Calu3 (cell line): ENCODE measurements at regions not wholly inside any gene's neighbourhood (a gene's known extent, or its start where the extent isn't known, plus 50 kb on each side); places are given as distances from the start of the nearest gene placed in this dataset.

Experiments used
- BruUV-seq: library from RNA; stranded (reverse); fragments of 400-500 nt; replicated peaks from 2 replicates; lab custom pipeline; 2021; lab: Mats Ljungman, UMichigan
- CTCF ChIA-PET: fragments of 300-600 bp; sonication (Branson Sonifier 250); formaldehyde crosslinking; loops from one replicate; lab custom pipeline; 2022; ENCODE audit warnings: antibody characterized with exemption; lab: Charles Lee
- DNase-seq: peaks from one replicate; pipeline ENCODE4 v3.0.0; 2022
- H3K27ac Mint-ChIP-seq: one replicate; pipeline ENCODE4 v1.8.0; 2022; ENCODE audit warnings: mixed read lengths; ENCODE audit not compliant: unreplicated experiment
- H3K27me3 Mint-ChIP-seq: one replicate; pipeline ENCODE4 v1.8.0; 2022; ENCODE audit warnings: mixed read lengths; ENCODE audit not compliant: unreplicated experiment
- H3K36me3 Mint-ChIP-seq: one replicate; pipeline ENCODE4 v1.8.0; 2022; ENCODE audit warnings: mild to moderate bottlenecking, moderate library complexity, mixed read lengths; ENCODE audit not compliant: insufficient read depth, unreplicated experiment
- H3K4me1 Mint-ChIP-seq: one replicate; pipeline ENCODE4 v1.8.0; 2022; ENCODE audit warnings: mild to moderate bottlenecking, low read depth, mixed read lengths; ENCODE audit not compliant: unreplicated experiment
- H3K4me3 Mint-ChIP-seq: one replicate; pipeline ENCODE4 v1.8.0; 2022; ENCODE audit warnings: mild to moderate bottlenecking, low read depth, moderate library complexity, mixed read lengths; ENCODE audit not compliant: unreplicated experiment
- H3K9me3 Mint-ChIP-seq: one replicate; pipeline ENCODE4 v1.8.0; 2022; ENCODE audit warnings: low read depth, mixed read lengths; ENCODE audit not compliant: unreplicated experiment
- CTCF ChIP-seq: fragments of 200-600 bp; IDR thresholded peaks from one replicate; pipeline ENCODE4 v1.8.0; 2022; ENCODE audit warnings: antibody characterized with exemption; ENCODE audit not compliant: unreplicated experiment
- intact Hi-C: fragments of 100-400 bp; cut with micrococcal nuclease; formaldehyde crosslinking; loops from one replicate; pipeline ENCODE4 v1.10.0; 2022; ENCODE audit not compliant: unreplicated experiment

GRCh38 chr15:70160803-70161565, 63.3 kb upstream of the TLE3 start:
- Mint-ChIP-seq H3K27ac (no peak overlapping the region), H3K27me3 (peaks cover 58% of the 10 kb centered on the region), H3K4me3 (no peak overlapping the region), H3K4me1 (peaks cover 18% of the 10 kb centered on the region), H3K36me3 (no peaks in the 10 kb centered on the region), H3K9me3 (no peaks in the 10 kb centered on the region)
- no TSS peak for BruUV-seq
- no peak for DNase-seq
- CTCF ChIA-PET: interaction anchor here (1.2 kb wide), 1 partner anchor 31 kb away, joined by 5 read pairs; no protein-coding TSS in a partner anchor
- TF ChIP-seq CTCF: no peak
- intact Hi-C loops: no loop called here

DNA sequence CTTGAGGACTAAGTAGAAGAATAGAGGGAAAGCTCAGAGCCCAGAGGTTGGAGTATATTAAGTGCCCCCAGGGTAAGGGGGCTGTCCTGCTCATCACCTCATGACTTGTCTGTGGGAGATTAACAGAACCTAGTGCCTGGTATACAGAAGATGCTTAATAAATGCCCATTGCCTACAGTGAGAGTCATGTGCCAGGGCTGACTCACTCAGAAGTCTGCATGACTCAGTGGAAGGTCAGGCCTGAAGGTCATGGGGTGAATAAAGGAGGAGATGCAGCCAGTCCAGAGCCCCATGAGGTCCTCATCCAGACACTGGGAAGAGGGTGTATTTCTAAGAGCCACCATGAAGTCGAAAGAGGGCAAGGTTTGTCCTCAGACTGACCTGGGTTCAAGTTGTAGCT, 62.5 kb upstream of the TLE3 start:
- TF ChIP-seq CTCF: no peak
- intact Hi-C loops: no loop called here
- no peaks in the 10 kb centered on the region for H3K36me3 Mint-ChIP-seq
- H3K27me3 Mint-ChIP-seq: peaks cover 65% of the 10 kb centered on the region
- BruUV-seq: no TSS peak
- H3K27ac Mint-ChIP-seq: no peak overlapping the region
- H3K9me3 Mint-ChIP-seq: no peaks in the 10 kb centered on the region
- H3K4me3 Mint-ChIP-seq: no peak overlapping the region
- no peak for DNase-seq
- CTCF ChIA-PET: interaction anchor here (0.6 to 1.2 kb wide), 2 partner anchors 32 to 118 kb away, joined by 3 to 5 read pairs; no protein-coding TSS in a partner anchor
- H3K4me1 Mint-ChIP-seq: peaks cover 13% of the 10 kb centered on the region

- intact Hi-C loops: no loop called here
- no peak for TF ChIP-seq CTCF
- BruUV-seq: no TSS peak
Measured at GRCh38 chr15:70159713-70160009, 61.9 kb upstream of the TLE3 start.

DNA sequence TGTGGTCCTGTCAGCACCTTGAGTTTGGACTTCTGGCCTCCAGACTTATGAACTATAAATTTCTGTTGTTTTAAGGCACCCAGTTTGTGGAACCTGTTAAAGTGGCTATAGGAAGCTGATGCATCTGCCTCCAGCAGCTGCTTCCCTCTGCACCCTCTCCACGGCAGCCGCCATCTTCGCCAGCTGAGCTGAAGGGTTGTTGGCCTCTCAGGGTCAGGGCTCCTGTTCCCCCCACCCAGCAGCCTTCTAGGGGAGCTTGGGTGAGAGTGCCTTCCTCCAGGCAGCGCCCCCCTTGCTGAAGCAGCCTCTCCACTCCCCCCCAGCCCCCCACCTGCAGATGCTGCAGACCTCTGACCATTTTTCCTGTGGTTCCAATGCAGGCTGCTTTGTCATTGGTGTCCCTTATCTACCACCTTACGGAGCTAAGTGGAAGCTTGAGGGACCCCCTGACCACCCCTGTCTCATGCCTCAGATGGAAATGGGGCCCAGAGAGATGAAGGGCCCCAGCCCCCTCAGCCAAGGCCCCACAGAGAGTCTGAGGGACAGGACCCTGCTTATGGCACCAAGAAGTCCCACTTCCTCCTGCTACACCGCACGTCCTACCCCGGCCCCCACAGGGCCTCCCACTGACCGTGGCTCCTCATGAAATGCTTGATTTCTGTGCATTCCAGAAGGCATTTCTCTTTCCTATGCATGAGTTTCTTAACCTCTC, 61.4 kb upstream of the TLE3 start:
- CTCF ChIA-PET: no interaction called here
- no peak overlapping the region for H3K27ac Mint-ChIP-seq
- no peak for TF ChIP-seq CTCF

More at GRCh38 chr15:70159713-70160009, 61.9 kb upstream of the TLE3 start:
- H3K9me3 Mint-ChIP-seq: no peaks in the 10 kb centered on the region
- no peak overlapping the region for H3K4me3 Mint-ChIP-seq
- H3K36me3 Mint-ChIP-seq: no peaks in the 10 kb centered on the region
- no peak overlapping the region for H3K27ac Mint-ChIP-seq
- peaks cover 8% of the 10 kb centered on the region for H3K4me1 Mint-ChIP-seq
- peaks cover 71% of the 10 kb centered on the region for H3K27me3 Mint-ChIP-seq
- CTCF ChIA-PET: interaction anchor here (1.2 kb wide), 1 partner anchor 33 kb away, joined by 5 read pairs; no protein-coding TSS in a partner anchor
- no peak for DNase-seq

More for the DNA sequence above, 61.4 kb upstream of the TLE3 start:
- Mint-ChIP-seq H3K4me3 (no peak overlapping the region), H3K36me3 (no peaks in the 10 kb centered on the region), H3K9me3 (no peaks in the 10 kb centered on the region), H3K27me3 (peaks cover 76% of the 10 kb centered on the region), H3K4me1 (peaks cover 8% of the 10 kb centered on the region)
- no peak for DNase-seq
- no TSS peak for BruUV-seq
- intact Hi-C loops: no loop called here
